ENCODE measurements at regions not wholly inside any gene's neighbourhood (a gene's known extent, or its start where the extent isn't known, plus 50 kb on each side); places are given as distances from the start of the nearest gene placed in this dataset.

DNA sequence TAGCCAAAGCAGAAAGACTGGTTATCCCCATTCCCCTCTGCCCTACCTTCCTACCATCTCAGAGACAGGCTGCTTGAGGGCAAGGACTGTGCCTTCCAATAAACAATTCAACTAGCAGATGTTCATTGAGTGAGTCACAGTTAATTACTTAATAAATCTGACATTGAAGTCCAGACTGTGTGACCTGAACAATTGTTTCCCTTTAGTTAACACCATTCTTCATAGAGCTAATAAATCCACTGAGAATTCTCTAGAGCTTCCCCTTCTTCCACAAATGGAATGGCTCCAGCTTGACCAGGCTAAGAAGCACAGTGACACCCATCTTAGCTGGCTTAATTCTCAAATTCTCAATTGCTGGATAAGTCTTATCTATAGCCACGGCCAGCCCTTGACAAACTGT is 61.9 kb upstream of the GJA5 start:
- H3K4me3 ChIP-seq (ENCODE audit: low read depth, low read length), result no peak overlapping the region
- no peak for DNase-seq (ENCODE audit: low read depth)
- TF ChIP-seq, protein P1, sequence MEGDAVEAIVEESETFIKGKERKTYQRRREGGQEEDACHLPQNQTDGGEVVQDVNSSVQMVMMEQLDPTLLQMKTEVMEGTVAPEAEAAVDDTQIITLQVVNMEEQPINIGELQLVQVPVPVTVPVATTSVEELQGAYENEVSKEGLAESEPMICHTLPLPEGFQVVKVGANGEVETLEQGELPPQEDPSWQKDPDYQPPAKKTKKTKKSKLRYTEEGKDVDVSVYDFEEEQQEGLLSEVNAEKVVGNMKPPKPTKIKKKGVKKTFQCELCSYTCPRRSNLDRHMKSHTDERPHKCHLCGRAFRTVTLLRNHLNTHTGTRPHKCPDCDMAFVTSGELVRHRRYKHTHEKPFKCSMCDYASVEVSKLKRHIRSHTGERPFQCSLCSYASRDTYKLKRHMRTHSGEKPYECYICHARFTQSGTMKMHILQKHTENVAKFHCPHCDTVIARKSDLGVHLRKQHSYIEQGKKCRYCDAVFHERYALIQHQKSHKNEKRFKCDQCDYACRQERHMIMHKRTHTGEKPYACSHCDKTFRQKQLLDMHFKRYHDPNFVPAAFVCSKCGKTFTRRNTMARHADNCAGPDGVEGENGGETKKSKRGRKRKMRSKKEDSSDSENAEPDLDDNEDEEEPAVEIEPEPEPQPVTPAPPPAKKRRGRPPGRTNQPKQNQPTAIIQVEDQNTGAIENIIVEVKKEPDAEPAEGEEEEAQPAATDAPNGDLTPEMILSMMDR (IDR thresholded peaks at IDR 0.05; ENCODE audit: low read depth, low read length, missing control alignments), result no peak
- in situ Hi-C loops (cut with HindIII; ENCODE audit: low sequenced_read_pairs), result no loop called here

DNA sequence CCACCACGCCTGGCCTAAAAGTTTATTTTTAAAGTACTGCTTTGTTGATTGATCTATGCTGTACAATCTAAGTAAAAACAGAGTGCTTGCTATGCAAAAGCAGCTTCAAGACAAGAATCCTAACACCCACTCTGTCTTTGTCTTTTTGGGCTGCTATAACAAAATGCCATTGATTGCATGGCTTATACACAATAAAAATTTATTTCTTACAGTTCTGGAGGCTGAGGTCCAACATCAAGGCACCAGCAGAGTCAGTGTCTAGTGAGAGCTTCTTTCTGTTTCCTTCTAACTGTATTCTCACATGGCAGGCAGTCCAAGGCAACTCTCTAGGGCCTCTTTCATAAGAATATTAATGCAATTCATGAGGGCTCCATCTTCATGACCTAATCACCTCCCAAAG is 63.6 kb upstream of the GJA5 start:
- in situ Hi-C loops (cut with HindIII; ENCODE audit: low sequenced_read_pairs), result no loop called here
- H3K4me3 ChIP-seq (ENCODE audit: low read depth, low read length), result no peak overlapping the region
- TF ChIP-seq, protein P1 (IDR thresholded peaks at IDR 0.05; ENCODE audit: low read depth, low read length, missing control alignments), result no peak
- DNase-seq (ENCODE audit: low read depth), result no peak

DNA sequence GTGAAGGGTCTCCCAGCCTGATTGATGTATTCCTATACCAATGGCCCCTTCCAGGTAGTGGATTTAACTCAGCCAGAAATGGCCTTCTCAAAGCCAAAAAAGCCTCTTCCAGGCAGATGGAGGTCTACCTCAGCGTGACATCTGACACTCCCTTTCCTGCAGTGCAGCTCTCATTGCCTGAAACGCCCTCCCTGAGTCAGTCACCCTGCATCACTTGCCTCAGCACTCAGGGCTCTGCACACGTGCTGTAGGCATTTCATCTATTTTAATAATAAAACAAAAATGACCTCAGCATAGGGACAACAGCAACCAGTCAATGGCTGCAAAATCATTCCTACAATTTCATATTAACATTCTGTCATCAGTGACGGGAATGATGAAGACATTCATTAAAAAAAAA is 64.4 kb upstream of the GJA5 start:
- in situ Hi-C loops (cut with HindIII; ENCODE audit: low sequenced_read_pairs), result no loop called here
- no peak for DNase-seq (ENCODE audit: low read depth)
- H3K4me3 ChIP-seq (ENCODE audit: low read depth, low read length), result no peak overlapping the region
- TF ChIP-seq, protein P1 (IDR thresholded peaks at IDR 0.05; ENCODE audit: low read depth, low read length, missing control alignments), result no peak

DNA sequence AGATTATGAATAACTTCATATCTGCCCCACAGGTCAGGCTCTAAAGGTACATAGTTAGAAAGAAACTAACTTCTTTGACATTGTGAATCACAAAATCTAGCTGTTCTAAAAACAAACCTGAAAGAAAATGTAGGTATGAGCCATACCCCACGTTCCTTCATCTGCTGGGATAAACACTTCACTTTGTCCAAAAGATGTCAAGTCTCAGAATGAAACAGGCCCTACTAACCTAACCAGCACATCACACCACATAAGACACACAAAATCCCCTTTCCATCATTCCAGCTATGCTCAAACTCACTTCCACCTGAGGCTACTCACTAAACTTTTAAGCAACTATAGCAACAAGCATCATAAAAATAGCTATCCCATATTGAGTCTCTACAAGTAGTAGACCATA is 65.2 kb upstream of the GJA5 start:
- TF ChIP-seq, protein P1 (IDR thresholded peaks at IDR 0.05; ENCODE audit: low read depth, low read length, missing control alignments), result no peak
- in situ Hi-C loops (cut with HindIII; ENCODE audit: low sequenced_read_pairs), result no loop called here
- no peak for DNase-seq (ENCODE audit: low read depth)
- H3K4me3 ChIP-seq (ENCODE audit: low read depth, low read length), result no peak overlapping the region

DNA sequence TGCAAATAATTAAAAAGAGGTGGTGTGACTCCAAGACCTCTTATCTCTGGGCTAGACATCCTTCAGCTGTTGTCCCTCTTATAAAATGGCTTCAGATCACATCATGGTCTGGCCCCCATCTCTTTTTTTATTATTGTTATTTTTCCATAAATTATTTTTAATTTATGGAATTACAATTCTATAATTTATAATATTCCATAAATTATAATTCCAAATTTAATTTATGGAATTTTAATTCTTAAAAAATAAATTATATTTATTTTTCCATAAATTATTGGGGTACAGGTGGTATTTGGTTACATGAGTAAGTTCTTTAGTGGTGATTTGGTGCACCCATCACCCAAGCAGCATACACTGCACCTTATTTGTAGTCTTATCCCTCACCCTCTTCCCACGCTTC is 65.9 kb upstream of the GJA5 start:
- TF ChIP-seq, protein P1 (IDR thresholded peaks at IDR 0.05; ENCODE audit: low read depth, low read length, missing control alignments), result no peak
- no peak overlapping the region for H3K4me3 ChIP-seq (ENCODE audit: low read depth, low read length)
- DNase-seq (ENCODE audit: low read depth), result no peak
- in situ Hi-C loops (cut with HindIII; ENCODE audit: low sequenced_read_pairs), result no loop called here

DNA sequence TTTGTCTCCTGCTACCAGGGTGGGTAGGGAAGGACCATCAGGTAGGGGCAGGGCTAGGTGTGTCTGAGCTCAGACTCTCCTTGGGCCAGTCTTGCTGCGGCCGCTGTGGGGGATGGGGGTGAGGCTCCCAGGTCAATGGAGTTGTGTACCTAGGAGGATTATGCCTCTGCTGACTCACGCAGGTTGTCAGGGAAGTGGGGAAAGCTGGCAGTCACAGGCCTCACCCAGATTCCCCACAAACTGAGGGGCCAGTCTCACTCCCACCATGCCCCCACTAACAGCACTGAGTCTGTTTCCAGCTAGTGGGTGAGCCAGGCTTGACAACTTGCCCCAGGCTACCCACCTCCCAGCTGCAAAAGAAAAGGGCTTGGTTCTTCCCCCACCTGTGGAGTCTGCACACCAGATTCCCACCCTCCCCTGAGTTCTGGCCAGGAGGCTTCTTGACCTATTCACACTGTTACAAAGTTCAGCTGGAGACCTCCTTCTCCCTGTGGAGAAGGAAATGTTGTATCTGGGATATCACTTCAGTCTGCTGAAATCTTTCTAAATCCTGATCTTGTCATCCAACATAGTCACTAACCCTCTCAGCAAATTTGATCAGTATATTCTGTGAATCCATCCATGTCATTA is 69.2 kb upstream of the GJA8 start:
- TF ChIP-seq, protein P1 (IDR thresholded peaks at IDR 0.05; ENCODE audit: low read depth, low read length, missing control alignments), result no peak
- DNase-seq (ENCODE audit: low read depth), result no peak
- in situ Hi-C loops (cut with HindIII; ENCODE audit: low sequenced_read_pairs), result no loop called here
- H3K4me3 ChIP-seq (ENCODE audit: low read depth, low read length), result no peak overlapping the region

Measured in astrocyte of the cerebellum (primary cell).